ENCODE measurements at regions not wholly inside any gene's neighbourhood (a gene's known extent, or its start where the extent isn't known, plus 50 kb on each side); places are given as distances from the start of the nearest gene placed in this dataset.
"Not testable (repeated sequence)": the region's sequence is repeated elsewhere in the genome, so short reads cannot be mapped to it uniquely, and the experiment has no call there.

DNA sequence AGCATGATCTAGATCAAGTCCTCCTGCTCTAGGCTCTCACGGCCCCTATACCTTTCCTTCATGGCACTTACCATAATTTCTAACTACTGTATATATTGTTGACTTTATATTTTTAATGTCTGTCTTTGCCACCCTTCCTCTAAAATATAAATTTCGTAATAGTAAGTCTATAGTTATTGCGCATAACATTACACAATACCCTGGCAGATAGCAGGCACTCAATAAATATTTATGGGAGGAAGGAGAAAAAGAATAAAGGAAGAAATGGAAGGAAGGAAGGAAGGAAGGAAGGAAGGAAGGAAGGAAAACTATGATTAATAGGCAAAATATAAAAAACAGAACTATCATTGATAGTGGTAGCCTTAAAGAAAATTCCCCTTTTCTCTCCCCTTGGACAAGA is 190.3 kb upstream of the LMCD1 start:
- H3K9me2 ChIP-seq (ENCODE audit: insufficient read depth, low read length), result no peaks in the 10 kb centered on the region
- no peak for TF ChIP-seq EZH2phosphoT487 (IDR thresholded peaks at IDR 0.05; ENCODE audit: borderline replicate concordance, low read depth, low read length)
- no peak overlapping the region for H2AFZ ChIP-seq (ENCODE audit: low read length)
- BruUV-seq (replicated peaks), result no TSS peak
- intact Hi-C loops (cut with micrococcal nuclease; ENCODE audit: unreplicated experiment), result no loop called here
- ChIA-PET CTCF (ENCODE audit: unreplicated experiment) (no interaction called here), POLR2A (no interaction called here)
- no peaks in the 10 kb centered on the region for H3K79me2 ChIP-seq (ENCODE audit: insufficient read depth, low read depth, low read length)
- no peak overlapping the region for H3K27ac ChIP-seq (ENCODE audit: low read depth, low read length, poor library complexity, severe bottlenecking)
- no peaks in the 10 kb centered on the region for H4K20me1 ChIP-seq (ENCODE audit: insufficient read depth, low read length)
- DNase-seq (ENCODE audit: low spot score), result no peak
- no peak overlapping the region for H3K4me3 ChIP-seq (ENCODE audit: low read depth, low read length, poor library complexity, severe bottlenecking)
- H3K4me2 ChIP-seq (ENCODE audit: low read length), result no peak overlapping the region
- no peaks in the 10 kb centered on the region for H3K4me1 ChIP-seq (ENCODE audit: insufficient read depth, low read length, poor library complexity, severe bottlenecking)
- no peaks in the 10 kb centered on the region for H3K36me3 ChIP-seq (ENCODE audit: insufficient read depth, low read length)
- no peaks in the 10 kb centered on the region for H3K9me3 ChIP-seq (ENCODE audit: low read length)

DNA sequence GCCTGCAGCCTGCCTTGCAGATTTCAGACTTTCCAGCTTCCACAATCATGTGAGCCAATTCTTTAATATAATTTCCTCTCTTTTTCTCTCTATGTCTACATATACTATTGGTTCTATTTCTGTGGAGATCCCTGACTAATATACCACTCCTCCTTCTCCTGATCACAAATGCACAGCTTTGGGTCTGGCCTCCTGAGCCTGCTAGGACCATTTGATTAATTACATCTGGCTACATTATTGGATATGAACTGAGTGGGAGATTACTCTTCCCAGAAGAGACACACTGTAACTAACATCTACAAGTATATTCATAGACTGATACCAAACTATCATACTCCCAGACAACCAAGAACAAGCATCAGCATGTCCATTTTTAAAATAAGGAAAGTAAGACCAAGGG is 188.9 kb upstream of the LMCD1 start:
- ChIA-PET POLR2A (no interaction called here), CTCF (ENCODE audit: unreplicated experiment) (no interaction called here)
- no peaks in the 10 kb centered on the region for H3K9me3 ChIP-seq (ENCODE audit: low read length)
- no peak overlapping the region for H3K4me3 ChIP-seq (ENCODE audit: low read depth, low read length, poor library complexity, severe bottlenecking)
- H3K36me3 ChIP-seq (ENCODE audit: insufficient read depth, low read length), result no peaks in the 10 kb centered on the region
- intact Hi-C loops (cut with micrococcal nuclease; ENCODE audit: unreplicated experiment), result no loop called here
- no peaks in the 10 kb centered on the region for H3K4me1 ChIP-seq (ENCODE audit: insufficient read depth, low read length, poor library complexity, severe bottlenecking)
- BruUV-seq (replicated peaks), result no TSS peak
- no peaks in the 10 kb centered on the region for H3K79me2 ChIP-seq (ENCODE audit: insufficient read depth, low read depth, low read length)
- no peak for TF ChIP-seq EZH2phosphoT487 (IDR thresholded peaks at IDR 0.05; ENCODE audit: borderline replicate concordance, low read depth, low read length)
- TF ChIP-seq, protein P1, sequence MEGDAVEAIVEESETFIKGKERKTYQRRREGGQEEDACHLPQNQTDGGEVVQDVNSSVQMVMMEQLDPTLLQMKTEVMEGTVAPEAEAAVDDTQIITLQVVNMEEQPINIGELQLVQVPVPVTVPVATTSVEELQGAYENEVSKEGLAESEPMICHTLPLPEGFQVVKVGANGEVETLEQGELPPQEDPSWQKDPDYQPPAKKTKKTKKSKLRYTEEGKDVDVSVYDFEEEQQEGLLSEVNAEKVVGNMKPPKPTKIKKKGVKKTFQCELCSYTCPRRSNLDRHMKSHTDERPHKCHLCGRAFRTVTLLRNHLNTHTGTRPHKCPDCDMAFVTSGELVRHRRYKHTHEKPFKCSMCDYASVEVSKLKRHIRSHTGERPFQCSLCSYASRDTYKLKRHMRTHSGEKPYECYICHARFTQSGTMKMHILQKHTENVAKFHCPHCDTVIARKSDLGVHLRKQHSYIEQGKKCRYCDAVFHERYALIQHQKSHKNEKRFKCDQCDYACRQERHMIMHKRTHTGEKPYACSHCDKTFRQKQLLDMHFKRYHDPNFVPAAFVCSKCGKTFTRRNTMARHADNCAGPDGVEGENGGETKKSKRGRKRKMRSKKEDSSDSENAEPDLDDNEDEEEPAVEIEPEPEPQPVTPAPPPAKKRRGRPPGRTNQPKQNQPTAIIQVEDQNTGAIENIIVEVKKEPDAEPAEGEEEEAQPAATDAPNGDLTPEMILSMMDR (conservative IDR thresholded peaks at IDR 0.05; ENCODE audit: low read length), result no peak
- no peaks in the 10 kb centered on the region for H4K20me1 ChIP-seq (ENCODE audit: insufficient read depth, low read length)
- no peak for DNase-seq (ENCODE audit: low spot score)
- H3K27ac ChIP-seq (ENCODE audit: low read depth, low read length, poor library complexity, severe bottlenecking), result no peak overlapping the region
- H3K9me2 ChIP-seq (ENCODE audit: insufficient read depth, low read length), result no peaks in the 10 kb centered on the region
- no peak overlapping the region for H2AFZ ChIP-seq (ENCODE audit: low read length)
- H3K4me2 ChIP-seq (ENCODE audit: low read length), result no peak overlapping the region

DNA sequence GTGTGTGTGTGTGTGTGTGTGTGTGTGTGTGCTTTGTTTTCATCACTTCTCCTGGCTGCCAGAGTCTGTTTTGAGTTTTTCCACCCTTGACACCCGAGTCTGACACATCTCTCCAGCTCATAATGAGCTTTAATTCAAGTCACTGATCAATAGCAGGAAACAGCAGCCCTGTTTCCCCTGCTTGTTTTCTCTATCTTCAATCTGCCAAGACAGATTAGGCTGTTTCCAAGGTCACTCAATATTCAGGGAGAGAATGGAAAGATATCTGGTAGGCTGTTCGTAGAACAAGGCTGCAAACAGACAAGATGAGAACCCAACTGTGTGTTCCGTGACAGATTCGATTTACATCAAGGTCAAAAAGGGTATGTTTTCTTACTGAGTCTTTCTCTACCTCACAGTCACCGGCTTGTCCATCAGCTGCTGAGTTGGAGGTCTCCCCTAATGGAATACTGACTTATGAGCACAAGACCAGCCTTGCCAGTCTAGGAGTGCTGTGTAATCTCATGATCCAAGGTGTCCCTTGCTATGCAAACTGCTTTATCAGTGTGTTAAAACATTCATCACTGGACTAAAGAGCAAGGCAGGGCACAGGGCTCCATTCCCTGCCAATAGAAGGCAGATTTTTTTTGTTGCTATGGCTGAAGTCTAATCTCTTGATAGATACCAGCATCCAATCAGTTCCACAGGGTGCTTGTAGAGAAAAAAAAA is 187.9 kb upstream of the LMCD1 start:
- Histone ChIP-seq H3K4me2 (ENCODE audit: low read length) (no peak overlapping the region), H3K4me1 (ENCODE audit: insufficient read depth, low read length, poor library complexity, severe bottlenecking) (no peaks in the 10 kb centered on the region), H3K79me2 (ENCODE audit: insufficient read depth, low read depth, low read length) (no peaks in the 10 kb centered on the region), H3K4me3 (ENCODE audit: low read depth, low read length, poor library complexity, severe bottlenecking) (no peak overlapping the region), H4K20me1 (ENCODE audit: insufficient read depth, low read length) (no peaks in the 10 kb centered on the region), H3K36me3 (ENCODE audit: insufficient read depth, low read length) (no peaks in the 10 kb centered on the region), H3K27ac (ENCODE audit: low read depth, low read length, poor library complexity, severe bottlenecking) (no peak overlapping the region), H2AFZ (ENCODE audit: low read length) (no peak overlapping the region), H3K9me3 (ENCODE audit: low read length) (no peaks in the 10 kb centered on the region), H3K9me2 (ENCODE audit: insufficient read depth, low read length) (no peaks in the 10 kb centered on the region)
- POLR2A ChIA-PET, result no interaction called here
- CTCF ChIA-PET (ENCODE audit: unreplicated experiment), result no interaction called here
- intact Hi-C loops (cut with micrococcal nuclease; ENCODE audit: unreplicated experiment), result no loop called here
- TF ChIP-seq, protein P1 (conservative IDR thresholded peaks at IDR 0.05; ENCODE audit: low read length), result no peak
- no peak for TF ChIP-seq EZH2phosphoT487 (IDR thresholded peaks at IDR 0.05; ENCODE audit: borderline replicate concordance, low read depth, low read length)
- no TSS peak for BruUV-seq (replicated peaks)
- no peak for DNase-seq (ENCODE audit: low spot score)

DNA sequence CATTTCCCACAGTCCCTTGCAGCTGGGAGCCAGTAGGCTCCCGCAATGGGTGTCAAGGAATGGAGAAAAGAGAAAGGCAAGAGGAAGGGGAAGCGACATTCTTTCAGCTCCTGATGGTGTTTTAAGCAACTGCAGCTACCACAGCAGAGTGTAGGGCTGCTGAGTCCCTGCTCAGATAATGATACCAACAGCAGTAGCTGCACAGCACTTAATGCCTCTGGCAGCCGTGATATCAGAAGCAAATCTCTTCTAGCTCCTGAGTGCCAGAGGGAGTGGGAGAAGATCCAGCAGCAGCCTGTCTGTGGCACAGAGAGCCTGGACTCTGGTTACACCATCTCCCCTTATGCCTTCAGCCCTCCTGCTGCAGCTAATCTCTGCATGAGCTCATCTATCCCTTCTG is 186.1 kb upstream of the LMCD1 start:
- POLR2A ChIA-PET; H3K4me2 ChIP-seq (ENCODE audit: low read length); DNase-seq (ENCODE audit: low spot score); H3K36me3 ChIP-seq (ENCODE audit: insufficient read depth, low read length); intact Hi-C loops (cut with micrococcal nuclease; ENCODE audit: unreplicated experiment); H4K20me1 ChIP-seq (ENCODE audit: insufficient read depth, low read length); H3K79me2 ChIP-seq (ENCODE audit: insufficient read depth, low read depth, low read length); H3K9me2 ChIP-seq (ENCODE audit: insufficient read depth, low read length); H3K4me3 ChIP-seq (ENCODE audit: low read depth, low read length, poor library complexity, severe bottlenecking); H3K9me3 ChIP-seq (ENCODE audit: low read length); BruUV-seq (replicated peaks); H3K27ac ChIP-seq (ENCODE audit: low read depth, low read length, poor library complexity, severe bottlenecking); H3K4me1 ChIP-seq (ENCODE audit: insufficient read depth, low read length, poor library complexity, severe bottlenecking); CTCF ChIA-PET (ENCODE audit: unreplicated experiment); H2AFZ ChIP-seq (ENCODE audit: low read length): not testable (repeated sequence)

All from OCI-LY7 (cell line).